ENCODE measurements at regions not wholly inside any gene's neighbourhood (a gene's known extent, or its start where the extent isn't known, plus 50 kb on each side); places are given as distances from the start of the nearest gene placed in this dataset.

DNA sequence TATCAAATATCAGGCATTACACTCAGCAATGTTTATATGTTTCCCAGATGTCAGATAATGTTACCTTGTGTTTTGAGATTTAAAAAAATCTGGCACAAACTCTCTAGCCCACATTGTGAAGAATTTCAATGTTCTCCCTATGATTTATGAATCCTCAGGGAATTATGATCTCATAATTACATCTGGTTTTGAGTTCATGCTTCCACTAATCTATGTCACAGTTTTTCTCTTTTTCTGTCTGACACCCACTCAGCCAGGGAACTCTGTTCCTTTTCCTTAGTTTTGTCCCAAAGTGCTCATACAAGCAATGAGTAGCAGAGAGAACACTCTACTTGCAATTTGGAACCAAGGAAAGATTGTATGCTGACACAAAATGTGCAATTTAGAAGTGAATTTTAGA lies 212.1 kb upstream of the POF1B start:
- H3K9me3 Mint-ChIP-seq, result peaks cover 4% of the 10 kb centered on the region
- no peaks in the 10 kb centered on the region for H3K36me3 Mint-ChIP-seq

DNA sequence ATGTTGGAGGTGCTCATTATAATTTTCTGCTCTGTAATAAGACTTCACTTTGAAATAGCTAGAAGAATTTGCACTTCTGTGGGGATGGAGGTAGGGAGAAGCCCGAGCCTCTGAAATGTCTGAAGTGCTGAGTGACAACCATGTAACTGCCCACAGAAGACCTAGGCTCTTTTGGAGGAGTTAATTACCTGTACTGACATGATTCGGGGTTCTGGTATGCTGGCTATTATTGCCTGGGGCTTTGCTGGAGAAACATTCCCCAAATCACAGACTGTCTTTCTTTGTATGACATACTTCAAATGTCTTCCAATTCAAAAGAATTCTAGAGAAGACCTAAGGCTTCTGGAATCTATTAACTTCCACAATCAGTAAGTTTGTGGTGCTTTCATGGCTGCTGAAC lies 211.2 kb upstream of the POF1B start:
- peak; percentile 9 for DNase-seq (ENCODE audit: low spot score)
- H2AFZ ChIP-seq (replicated peaks), result no peak overlapping the region
- TF ChIP-seq EZH2 (IDR thresholded peaks at IDR 0.05), result no peak
- TF ChIP-seq EZH2phosphoT487 (IDR thresholded peaks at IDR 0.05), result no peak
- TF ChIP-seq, protein P1, sequence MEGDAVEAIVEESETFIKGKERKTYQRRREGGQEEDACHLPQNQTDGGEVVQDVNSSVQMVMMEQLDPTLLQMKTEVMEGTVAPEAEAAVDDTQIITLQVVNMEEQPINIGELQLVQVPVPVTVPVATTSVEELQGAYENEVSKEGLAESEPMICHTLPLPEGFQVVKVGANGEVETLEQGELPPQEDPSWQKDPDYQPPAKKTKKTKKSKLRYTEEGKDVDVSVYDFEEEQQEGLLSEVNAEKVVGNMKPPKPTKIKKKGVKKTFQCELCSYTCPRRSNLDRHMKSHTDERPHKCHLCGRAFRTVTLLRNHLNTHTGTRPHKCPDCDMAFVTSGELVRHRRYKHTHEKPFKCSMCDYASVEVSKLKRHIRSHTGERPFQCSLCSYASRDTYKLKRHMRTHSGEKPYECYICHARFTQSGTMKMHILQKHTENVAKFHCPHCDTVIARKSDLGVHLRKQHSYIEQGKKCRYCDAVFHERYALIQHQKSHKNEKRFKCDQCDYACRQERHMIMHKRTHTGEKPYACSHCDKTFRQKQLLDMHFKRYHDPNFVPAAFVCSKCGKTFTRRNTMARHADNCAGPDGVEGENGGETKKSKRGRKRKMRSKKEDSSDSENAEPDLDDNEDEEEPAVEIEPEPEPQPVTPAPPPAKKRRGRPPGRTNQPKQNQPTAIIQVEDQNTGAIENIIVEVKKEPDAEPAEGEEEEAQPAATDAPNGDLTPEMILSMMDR (IDR thresholded peaks at IDR 0.05), result no peak
- H4K20me1 ChIP-seq (ENCODE audit: low read depth), result no peaks in the 10 kb centered on the region
- H3K4me1 Mint-ChIP-seq, result no peaks in the 10 kb centered on the region
- no peak overlapping the region for H3K27ac ChIP-seq
- no peaks in the 10 kb centered on the region for H3F3A ChIP-seq (ENCODE audit: low read depth)
- H3K4me1 ChIP-seq, result peaks cover 4% of the 10 kb centered on the region
- no peak overlapping the region for H3K27ac Mint-ChIP-seq
- peaks cover 2% of the 10 kb centered on the region for H3K27me3 Mint-ChIP-seq (ENCODE audit: insufficient read depth, low read depth)
- no peaks in the 10 kb centered on the region for H3K9me3 ChIP-seq (ENCODE audit: low read depth)
- H3K4me3 ChIP-seq, result no peak overlapping the region
- H3K4me3 Mint-ChIP-seq, result no peak overlapping the region
- peaks cover 6% of the 10 kb centered on the region for H3K9me3 Mint-ChIP-seq
- H3K36me3 ChIP-seq, result no peaks in the 10 kb centered on the region
- H3K4me2 ChIP-seq, result no peak overlapping the region
- no peaks in the 10 kb centered on the region for H3K79me2 ChIP-seq (ENCODE audit: low read depth)
- no peaks in the 10 kb centered on the region for H3K27me3 ChIP-seq
- H3K9ac ChIP-seq, result no peak overlapping the region
- H3K36me3 Mint-ChIP-seq, result no peaks in the 10 kb centered on the region

More for the DNA sequence above, 212.1 kb upstream of the POF1B start:
- DNase-seq (ENCODE audit: low spot score), result no peak
- H3K4me1 ChIP-seq, result peaks cover 4% of the 10 kb centered on the region
- TF ChIP-seq EZH2 (IDR thresholded peaks at IDR 0.05) (no peak), EZH2phosphoT487 (IDR thresholded peaks at IDR 0.05) (no peak)
- TF ChIP-seq, protein P1 (IDR thresholded peaks at IDR 0.05), result no peak
- Mint-ChIP-seq H3K4me1 (no peaks in the 10 kb centered on the region), H3K4me3 (no peak overlapping the region), H3K27me3 (ENCODE audit: insufficient read depth, low read depth) (peaks cover 2% of the 10 kb centered on the region), H3K27ac (no peak overlapping the region)
- H3K79me2 ChIP-seq (ENCODE audit: low read depth), result no peaks in the 10 kb centered on the region
- no peak overlapping the region for H3K27ac ChIP-seq
- no peak overlapping the region for H2AFZ ChIP-seq (replicated peaks)
- no peak overlapping the region for H3K9ac ChIP-seq
- H3K36me3 ChIP-seq, result no peaks in the 10 kb centered on the region
- H3K9me3 ChIP-seq (ENCODE audit: low read depth), result no peaks in the 10 kb centered on the region
- H3K4me2 ChIP-seq, result no peak overlapping the region
- no peaks in the 10 kb centered on the region for H4K20me1 ChIP-seq (ENCODE audit: low read depth)
- H3K4me3 ChIP-seq, result no peak overlapping the region
- H3F3A ChIP-seq (ENCODE audit: low read depth), result no peaks in the 10 kb centered on the region
- H3K27me3 ChIP-seq, result no peaks in the 10 kb centered on the region

DNA sequence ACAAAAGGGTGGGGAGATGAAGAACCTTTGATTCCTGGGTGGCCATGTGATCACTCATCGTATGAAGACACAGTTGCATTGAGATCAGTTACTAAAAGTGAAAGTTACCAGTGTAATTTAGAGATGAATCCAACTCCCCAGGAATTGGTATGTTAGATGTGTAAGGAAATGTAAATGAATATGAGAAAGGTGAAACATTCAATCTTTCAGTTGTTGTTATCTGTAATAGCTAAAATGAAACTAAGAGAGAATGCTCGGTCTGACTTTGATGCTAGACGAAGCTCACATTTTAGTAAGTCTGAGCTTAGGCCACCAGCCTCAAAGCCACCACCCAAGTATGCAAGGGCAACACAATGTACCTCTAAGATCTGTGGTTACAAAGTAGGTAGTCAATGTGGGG lies 194.3 kb upstream of the POF1B start:
- Histone ChIP-seq H3K4me1 (no peaks in the 10 kb centered on the region), H3F3A (ENCODE audit: low read depth) (no peaks in the 10 kb centered on the region), H3K4me3 (no peak overlapping the region), H3K27ac (no peak overlapping the region), H3K79me2 (ENCODE audit: low read depth) (no peaks in the 10 kb centered on the region), H2AFZ (replicated peaks) (no peak overlapping the region), H3K9me3 (ENCODE audit: low read depth) (peaks cover under 1% of the 10 kb centered on the region), H4K20me1 (ENCODE audit: low read depth) (no peaks in the 10 kb centered on the region), H3K9ac (no peak overlapping the region), H3K27me3 (no peaks in the 10 kb centered on the region), H3K36me3 (no peaks in the 10 kb centered on the region), H3K4me2 (no peak overlapping the region)
- no peak for DNase-seq (ENCODE audit: low spot score)
- Mint-ChIP-seq H3K36me3 (no peaks in the 10 kb centered on the region), H3K27ac (no peak overlapping the region), H3K4me3 (no peak overlapping the region), H3K9me3 (no peaks in the 10 kb centered on the region), H3K27me3 (ENCODE audit: insufficient read depth, low read depth) (no peaks in the 10 kb centered on the region), H3K4me1 (peaks cover 16% of the 10 kb centered on the region)
- TF ChIP-seq EZH2 (IDR thresholded peaks at IDR 0.05) (no peak), EZH2phosphoT487 (IDR thresholded peaks at IDR 0.05) (no peak)
- TF ChIP-seq, protein P1 (IDR thresholded peaks at IDR 0.05), result no peak

Data from neural progenitor cell (in vitro differentiated cells).